ENCODE measurements at regions not wholly inside any gene's neighbourhood (a gene's known extent, or its start where the extent isn't known, plus 50 kb on each side); places are given as distances from the start of the nearest gene placed in this dataset.

DNA sequence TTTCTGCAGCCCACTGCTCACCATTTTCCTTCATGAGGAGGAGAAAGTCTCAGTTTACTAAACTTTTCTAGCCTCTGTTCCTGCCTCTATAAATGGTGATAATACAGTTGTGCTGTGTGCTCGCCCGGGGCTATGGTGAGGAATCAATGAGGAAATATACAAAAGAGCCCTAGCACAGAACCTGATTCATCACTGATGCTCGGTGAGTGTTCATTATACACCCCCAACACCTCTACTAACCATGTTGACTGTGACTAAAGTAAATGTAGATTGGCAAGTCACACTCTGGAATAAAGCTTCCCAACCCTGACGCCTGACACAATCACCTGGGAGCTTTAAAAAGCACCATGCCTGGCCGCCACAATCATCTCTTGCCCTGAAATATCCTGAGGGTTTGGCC is 118.8 kb upstream of the CYP1B1 start:
- Histone ChIP-seq H3K27ac (ENCODE audit: insufficient read depth, low read length) (no peak overlapping the region), H3K4me2 (ENCODE audit: extremely low read depth, insufficient read depth, low read length) (no peak overlapping the region), H3K4me3 (replicated peaks in 1 of 4; ENCODE audit: control extremely low read depth in 1 of 4, insufficient read depth in 1 of 4, low read depth in 3 of 4, low read length in 4 of 4) (no peak overlapping the region), H3K9me3 (ENCODE audit: control insufficient read depth, insufficient read depth, low read depth, low read length) (no peaks in the 10 kb centered on the region), H3K27me3 (ENCODE audit: control insufficient read depth, insufficient read depth, low read length) (no peaks in the 10 kb centered on the region), H2AFZ (ENCODE audit: low read length) (no peak overlapping the region), H3K4me1 (ENCODE audit: control insufficient read depth, extremely low read depth, insufficient read depth, low read length) (peaks cover 9% of the 10 kb centered on the region), H3K79me2 (ENCODE audit: control insufficient read depth, insufficient read depth, low read length) (no peaks in the 10 kb centered on the region), H3K36me3 (ENCODE audit: control insufficient read depth, insufficient read depth, low read length) (no peaks in the 10 kb centered on the region), H3K9ac (ENCODE audit: insufficient read depth, low read length) (no peak overlapping the region), H4K20me1 (ENCODE audit: control insufficient read depth, extremely low read depth, insufficient read depth, low read length) (no peaks in the 10 kb centered on the region)
- TF ChIP-seq, protein P1, sequence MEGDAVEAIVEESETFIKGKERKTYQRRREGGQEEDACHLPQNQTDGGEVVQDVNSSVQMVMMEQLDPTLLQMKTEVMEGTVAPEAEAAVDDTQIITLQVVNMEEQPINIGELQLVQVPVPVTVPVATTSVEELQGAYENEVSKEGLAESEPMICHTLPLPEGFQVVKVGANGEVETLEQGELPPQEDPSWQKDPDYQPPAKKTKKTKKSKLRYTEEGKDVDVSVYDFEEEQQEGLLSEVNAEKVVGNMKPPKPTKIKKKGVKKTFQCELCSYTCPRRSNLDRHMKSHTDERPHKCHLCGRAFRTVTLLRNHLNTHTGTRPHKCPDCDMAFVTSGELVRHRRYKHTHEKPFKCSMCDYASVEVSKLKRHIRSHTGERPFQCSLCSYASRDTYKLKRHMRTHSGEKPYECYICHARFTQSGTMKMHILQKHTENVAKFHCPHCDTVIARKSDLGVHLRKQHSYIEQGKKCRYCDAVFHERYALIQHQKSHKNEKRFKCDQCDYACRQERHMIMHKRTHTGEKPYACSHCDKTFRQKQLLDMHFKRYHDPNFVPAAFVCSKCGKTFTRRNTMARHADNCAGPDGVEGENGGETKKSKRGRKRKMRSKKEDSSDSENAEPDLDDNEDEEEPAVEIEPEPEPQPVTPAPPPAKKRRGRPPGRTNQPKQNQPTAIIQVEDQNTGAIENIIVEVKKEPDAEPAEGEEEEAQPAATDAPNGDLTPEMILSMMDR (conservative IDR thresholded peaks at IDR 0.05 in 1 of 2, IDR thresholded peaks at IDR 0.05 in 1 of 2; ENCODE audit: low read depth in 1 of 2, low read length in 2 of 2), result no peak
- no peak for TF ChIP-seq EZH2 (IDR thresholded peaks at IDR 0.05; ENCODE audit: low read length, missing control alignments)
- peak in 1 of 2 donors; percentile 20 for DNase-seq (ENCODE audit: low read depth in 2 of 2)

DNA sequence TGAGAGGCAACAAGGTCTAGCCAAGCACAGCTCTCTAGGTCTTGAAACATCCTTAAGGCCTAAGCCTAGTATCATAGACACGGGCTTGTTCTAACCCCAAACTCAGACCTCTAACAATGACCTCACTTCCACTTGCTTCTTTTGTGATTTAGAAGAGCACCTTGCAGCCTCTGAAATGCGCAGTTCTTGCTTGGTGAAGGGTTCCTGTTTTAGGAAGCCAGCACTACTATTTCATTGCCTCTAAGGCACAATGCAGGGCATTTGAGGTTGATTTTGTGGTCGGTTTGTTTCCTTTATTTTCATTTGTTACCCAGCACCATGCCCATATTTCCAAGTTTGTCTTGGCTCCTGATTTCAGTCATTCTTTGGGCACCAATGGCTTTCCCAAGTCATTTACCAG is 117.0 kb upstream of the CYP1B1 start:
- H3K79me2 ChIP-seq (ENCODE audit: control insufficient read depth, insufficient read depth, low read length), result no peaks in the 10 kb centered on the region
- no peaks in the 10 kb centered on the region for H4K20me1 ChIP-seq (ENCODE audit: control insufficient read depth, extremely low read depth, insufficient read depth, low read length)
- DNase-seq (ENCODE audit: low read depth in 2 of 2), result no peak

DNA sequence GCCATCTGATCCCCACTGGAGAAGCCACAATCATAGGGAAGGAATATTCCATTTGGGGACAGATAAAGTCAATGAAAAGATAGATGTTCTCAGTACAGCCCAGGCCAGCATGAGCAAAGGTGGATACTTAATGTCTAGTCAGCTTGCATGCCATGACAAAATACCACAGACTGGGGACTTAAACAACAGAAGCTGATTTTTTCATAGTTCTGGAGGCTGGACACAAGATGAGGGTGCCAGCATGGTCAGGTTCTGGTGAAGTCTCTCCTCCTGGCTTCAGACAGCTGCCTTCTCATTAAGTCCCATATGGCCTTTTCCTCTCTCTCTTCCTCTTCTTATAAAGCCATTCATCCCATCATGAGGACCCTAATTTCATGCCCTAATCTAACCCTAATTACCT is 116.1 kb upstream of the CYP1B1 start:
- Histone ChIP-seq H2AFZ (ENCODE audit: low read length) (no peak overlapping the region), H3K36me3 (ENCODE audit: control insufficient read depth, insufficient read depth, low read length) (no peaks in the 10 kb centered on the region), H3K27me3 (ENCODE audit: control insufficient read depth, insufficient read depth, low read length) (no peaks in the 10 kb centered on the region), H3K27ac (ENCODE audit: insufficient read depth, low read length) (no peak overlapping the region), H3K79me2 (ENCODE audit: control insufficient read depth, insufficient read depth, low read length) (no peaks in the 10 kb centered on the region), H3K4me1 (ENCODE audit: control insufficient read depth, extremely low read depth, insufficient read depth, low read length) (peaks cover 9% of the 10 kb centered on the region), H3K4me2 (ENCODE audit: extremely low read depth, insufficient read depth, low read length) (no peak overlapping the region), H4K20me1 (ENCODE audit: control insufficient read depth, extremely low read depth, insufficient read depth, low read length) (no peaks in the 10 kb centered on the region), H3K9ac (ENCODE audit: insufficient read depth, low read length) (no peak overlapping the region), H3K9me3 (ENCODE audit: control insufficient read depth, insufficient read depth, low read depth, low read length) (no peaks in the 10 kb centered on the region), H3K4me3 (replicated peaks in 1 of 4; ENCODE audit: control extremely low read depth in 1 of 4, insufficient read depth in 1 of 4, low read depth in 3 of 4, low read length in 4 of 4) (no peak overlapping the region)
- DNase-seq (ENCODE audit: low read depth in 2 of 2), result no peak
- TF ChIP-seq, protein P1 (conservative IDR thresholded peaks at IDR 0.05 in 1 of 2, IDR thresholded peaks at IDR 0.05 in 1 of 2; ENCODE audit: low read depth in 1 of 2, low read length in 2 of 2), result no peak
- TF ChIP-seq EZH2 (IDR thresholded peaks at IDR 0.05; ENCODE audit: low read length, missing control alignments), result no peak

More for the DNA sequence above, 117.0 kb upstream of the CYP1B1 start:
- Histone ChIP-seq H3K36me3 (ENCODE audit: control insufficient read depth, insufficient read depth, low read length) (no peaks in the 10 kb centered on the region), H3K4me3 (replicated peaks in 1 of 4; ENCODE audit: control extremely low read depth in 1 of 4, insufficient read depth in 1 of 4, low read depth in 3 of 4, low read length in 4 of 4) (no peak overlapping the region), H3K4me1 (ENCODE audit: control insufficient read depth, extremely low read depth, insufficient read depth, low read length) (peaks cover 9% of the 10 kb centered on the region), H3K4me2 (ENCODE audit: extremely low read depth, insufficient read depth, low read length) (no peak overlapping the region), H3K27me3 (ENCODE audit: control insufficient read depth, insufficient read depth, low read length) (no peaks in the 10 kb centered on the region), H3K9me3 (ENCODE audit: control insufficient read depth, insufficient read depth, low read depth, low read length) (no peaks in the 10 kb centered on the region), H3K27ac (ENCODE audit: insufficient read depth, low read length) (no peak overlapping the region), H2AFZ (ENCODE audit: low read length) (no peak overlapping the region), H3K9ac (ENCODE audit: insufficient read depth, low read length) (no peak overlapping the region)
- TF ChIP-seq EZH2 (IDR thresholded peaks at IDR 0.05; ENCODE audit: low read length, missing control alignments), result no peak
- TF ChIP-seq, protein P1 (conservative IDR thresholded peaks at IDR 0.05 in 1 of 2, IDR thresholded peaks at IDR 0.05 in 1 of 2; ENCODE audit: low read depth in 1 of 2, low read length in 2 of 2), result no peak
